Loucy (cell line): ENCODE measurements at regions not wholly inside any gene's neighbourhood (a gene's known extent, or its start where the extent isn't known, plus 50 kb on each side); places are given as distances from the start of the nearest gene placed in this dataset.

ENCODE experiments used
- H2AFZ ChIP-seq: fragments of 200-600 bp; sonication (generic); 2 replicates; pipeline ENCODE4 v1.6.0; 2016; ENCODE audit warnings: antibody characterized with exemption, mild to moderate bottlenecking, low read length, moderate library complexity
- H3F3A ChIP-seq: fragments of 200-600 bp; 2 replicates; pipeline ENCODE4 v1.6.0; 2016; ENCODE audit warnings: antibody characterized with exemption, low read depth, mild to moderate bottlenecking
- H3K27me3 ChIP-seq: fragments of 200-600 bp; sonication (generic); 2 replicates; pipeline ENCODE4 v1.6.1; 2014; ENCODE audit warnings: low read length, mild to moderate bottlenecking; ENCODE audit not compliant: insufficient read depth, poor library complexity, severe bottlenecking
- H3K36me3 ChIP-seq: fragments of 200-600 bp; sonication (generic); 2 replicates; pipeline ENCODE4 v1.6.1; 2016; ENCODE audit warnings: low read length; ENCODE audit not compliant: insufficient read depth
- H3K4me1 ChIP-seq: fragments of 200-600 bp; sonication (generic); 2 replicates; pipeline ENCODE4 v1.5.1; 2014; ENCODE audit warnings: low read length, mild to moderate bottlenecking; ENCODE audit not compliant: insufficient read depth, poor library complexity, severe bottlenecking
- H3K4me2 ChIP-seq: fragments of 200-600 bp; sonication (generic); 2 replicates; pipeline ENCODE4 v1.6.0; 2014; ENCODE audit warnings: antibody characterized with exemption, low read length, low read depth, mild to moderate bottlenecking; ENCODE audit not compliant: poor library complexity, severe bottlenecking
- H3K4me3 ChIP-seq: fragments of 200-600 bp; sonication (generic); 2 replicates; pipeline ENCODE4 v1.5.1; 2014; ENCODE audit warnings: low read length, mild to moderate bottlenecking, mixed read lengths; ENCODE audit not compliant: poor library complexity, severe bottlenecking
- H3K79me2 ChIP-seq: fragments of 200-600 bp; sonication (generic); 2 replicates; pipeline ENCODE4 v1.6.1; 2014; ENCODE audit warnings: low read length; ENCODE audit not compliant: insufficient read depth
- H3K9ac ChIP-seq: fragments of 200-600 bp; sonication (generic); 2 replicates; pipeline ENCODE4 v1.6.0; 2014; ENCODE audit warnings: mild to moderate bottlenecking, low read depth, low read length, moderate library complexity; ENCODE audit not compliant: poor library complexity, severe bottlenecking
- H3K9me2 ChIP-seq: fragments of 200-600 bp; sonication (generic); replicated peaks from 2 replicates; pipeline ENCODE4 v1.6.1; 2016; ENCODE audit warnings: low read depth, low read length, mixed read lengths
- H3K9me3 ChIP-seq: fragments of 200-600 bp; sonication (generic); 2 replicates; pipeline ENCODE4 v1.6.1; 2014; ENCODE audit warnings: mild to moderate bottlenecking, antibody characterized with exemption, low read length, low read depth; ENCODE audit not compliant: insufficient read depth
- H4K20me1 ChIP-seq: fragments of 200-600 bp; sonication (generic); 2 replicates; pipeline ENCODE4 v1.6.0; 2014; ENCODE audit warnings: antibody characterized with exemption, low read length, mild to moderate bottlenecking; ENCODE audit not compliant: insufficient read depth, poor library complexity, severe bottlenecking
- CTCF ChIP-seq: fragments of 200-600 bp; sonication (generic); conservative IDR thresholded peaks from 2 replicates; pipeline ENCODE4 v1.5.1; 2014; ENCODE audit warnings: mild to moderate bottlenecking, antibody characterized with exemption, low read length
- EZH2phosphoT487 ChIP-seq: fragments of 200-600 bp; IDR thresholded peaks from 2 replicates; pipeline ENCODE4 v1.6.1; 2018; ENCODE audit warnings: antibody characterized with exemption, mild to moderate bottlenecking, moderate library complexity, borderline replicate concordance

GRCh38 chr2:138182250-138182936 is 218.1 kb downstream of the HNMT start:
- no peaks in the 10 kb centered on the region for H3K9me2 ChIP-seq
- H3K79me2 ChIP-seq: no peaks in the 10 kb centered on the region
- H4K20me1 ChIP-seq: no peaks in the 10 kb centered on the region
- H3F3A ChIP-seq: no peaks in the 10 kb centered on the region
- H3K9ac ChIP-seq: no peak overlapping the region
- H3K36me3 ChIP-seq: no peaks in the 10 kb centered on the region
- no peaks in the 10 kb centered on the region for H3K9me3 ChIP-seq
- H3K4me1 ChIP-seq: no peaks in the 10 kb centered on the region
- TF ChIP-seq EZH2phosphoT487: no peak
- no peak for TF ChIP-seq CTCF
- H3K4me2 ChIP-seq: no peak overlapping the region
- H3K4me3 ChIP-seq: no peak overlapping the region
- no peak overlapping the region for H2AFZ ChIP-seq
- no peaks in the 10 kb centered on the region for H3K27me3 ChIP-seq

- H3K36me3 ChIP-seq: no peaks in the 10 kb centered on the region
- H2AFZ ChIP-seq: no peak overlapping the region
- no peaks in the 10 kb centered on the region for H3K9me2 ChIP-seq
- H3K79me2 ChIP-seq: no peaks in the 10 kb centered on the region
- no peak overlapping the region for H3K4me3 ChIP-seq
- no peak overlapping the region for H3K9ac ChIP-seq
- H4K20me1 ChIP-seq: no peaks in the 10 kb centered on the region
- H3K27me3 ChIP-seq: no peaks in the 10 kb centered on the region
- no peaks in the 10 kb centered on the region for H3K9me3 ChIP-seq
- H3F3A ChIP-seq: no peaks in the 10 kb centered on the region
- no peak for TF ChIP-seq EZH2phosphoT487
- TF ChIP-seq CTCF: no peak
- no peak overlapping the region for H3K4me2 ChIP-seq
- H3K4me1 ChIP-seq: no peaks in the 10 kb centered on the region
Observed at GRCh38 chr2:138182937-138183312, 218.7 kb downstream of the HNMT start.

GRCh38 chr2:138183705-138184104 is 219.4 kb downstream of the HNMT start:
- no peak overlapping the region for H3K9ac ChIP-seq
- H2AFZ ChIP-seq: no peak overlapping the region
- H3F3A ChIP-seq: no peaks in the 10 kb centered on the region
- H4K20me1 ChIP-seq: no peaks in the 10 kb centered on the region
- no peaks in the 10 kb centered on the region for H3K79me2 ChIP-seq
- no peak overlapping the region for H3K4me2 ChIP-seq
- H3K9me2 ChIP-seq: no peaks in the 10 kb centered on the region
- no peaks in the 10 kb centered on the region for H3K4me1 ChIP-seq
- no peaks in the 10 kb centered on the region for H3K9me3 ChIP-seq
- no peaks in the 10 kb centered on the region for H3K27me3 ChIP-seq
- TF ChIP-seq CTCF (no peak), EZH2phosphoT487 (no peak)
- no peaks in the 10 kb centered on the region for H3K36me3 ChIP-seq
- H3K4me3 ChIP-seq: no peak overlapping the region
